ENCODE measurements at regions not wholly inside any gene's neighbourhood (a gene's known extent, or its start where the extent isn't known, plus 50 kb on each side); places are given as distances from the start of the nearest gene placed in this dataset.

- TF ChIP-seq REST (IDR thresholded peaks at IDR 0.05; ENCODE audit: low read depth) (no peak), EP300 (IDR thresholded peaks at IDR 0.05; ENCODE audit: borderline replicate concordance) (no peak)
These were observed 682.6 kb downstream of the KCNA4 start for GRCh38 chr11:29333993-29334775.

Measured in Ishikawa (cell line).